Central memory CD8-positive, alpha-beta T cell (primary cell): ENCODE measurements at regions not wholly inside any gene's neighbourhood (a gene's known extent, or its start where the extent isn't known, plus 50 kb on each side); places are given as distances from the start of the nearest gene placed in this dataset.
"Not testable (repeated sequence)": the region's sequence is repeated elsewhere in the genome, so short reads cannot be mapped to it uniquely, and the experiment has no call there.

Experiments
- ATAC-seq: fragments of 150-1000 bp; cut with Tn5 transposase; replicated peaks from 2 replicates; pipeline ENCODE4 v1.10.0; 2022; ENCODE audit warnings: mild to moderate bottlenecking, moderate FRiP score, moderate number of reproducible peaks; ENCODE audit not compliant: poor library complexity, severe bottlenecking; ENCODE audit errors: extremely low read depth
- DNase-seq, 2 donors: peaks; one replicate each; pipeline ENCODE4 v3.0.0; 2021; ENCODE audit warnings: low spot score in 2 of 2
- H3K27ac Mint-ChIP-seq: one replicate; pipeline ENCODE4 v1.8.0; 2022; ENCODE audit warnings: low read depth, mild to moderate bottlenecking, moderate library complexity, mixed read lengths
- H3K27me3 Mint-ChIP-seq: one replicate; pipeline ENCODE4 v1.8.0; 2022; ENCODE audit warnings: mixed read lengths
- H3K36me3 Mint-ChIP-seq: one replicate; pipeline ENCODE4 v1.8.0; 2022; ENCODE audit warnings: mild to moderate bottlenecking, moderate library complexity, mixed read lengths; ENCODE audit not compliant: insufficient read depth
- H3K4me1 Mint-ChIP-seq: one replicate; pipeline ENCODE4 v1.8.0; 2022; ENCODE audit warnings: mixed read lengths
- H3K4me3 Mint-ChIP-seq: one replicate; pipeline ENCODE4 v1.8.0; 2022; ENCODE audit warnings: mild to moderate bottlenecking, moderate library complexity, mixed read lengths
- H3K9me3 Mint-ChIP-seq: one replicate; pipeline ENCODE4 v1.8.0; 2022; ENCODE audit warnings: mixed read lengths

DNA sequence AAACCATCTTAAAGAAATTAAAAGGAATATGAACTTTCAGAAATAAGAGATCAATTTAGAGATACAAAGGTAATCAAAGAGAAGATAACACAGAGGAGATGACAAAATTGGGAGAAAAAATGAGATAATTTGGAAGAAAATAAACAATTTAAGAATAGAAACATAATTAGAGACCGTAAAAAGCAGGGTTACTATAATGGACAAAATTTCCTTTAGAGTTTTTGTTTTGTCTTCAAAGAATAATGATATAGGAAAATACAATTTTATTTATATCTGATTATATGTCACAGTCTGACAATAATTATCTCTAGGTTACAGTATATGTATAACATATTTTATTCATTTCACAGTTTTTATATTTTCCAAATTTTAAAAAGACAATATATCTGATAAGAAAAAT, 716.4 kb upstream of the ZNF804A start:
- ATAC-seq (no peak), DNase-seq (no peak)
- H3K36me3 Mint-ChIP-seq = no peaks in the 10 kb centered on the region
- H3K27me3 Mint-ChIP-seq = no peaks in the 10 kb centered on the region
- H3K27ac Mint-ChIP-seq = no peak overlapping the region
- peaks cover 14% of the 10 kb centered on the region for H3K9me3 Mint-ChIP-seq
- no peaks in the 10 kb centered on the region for H3K4me1 Mint-ChIP-seq
- H3K4me3 Mint-ChIP-seq = no peak overlapping the region

DNA sequence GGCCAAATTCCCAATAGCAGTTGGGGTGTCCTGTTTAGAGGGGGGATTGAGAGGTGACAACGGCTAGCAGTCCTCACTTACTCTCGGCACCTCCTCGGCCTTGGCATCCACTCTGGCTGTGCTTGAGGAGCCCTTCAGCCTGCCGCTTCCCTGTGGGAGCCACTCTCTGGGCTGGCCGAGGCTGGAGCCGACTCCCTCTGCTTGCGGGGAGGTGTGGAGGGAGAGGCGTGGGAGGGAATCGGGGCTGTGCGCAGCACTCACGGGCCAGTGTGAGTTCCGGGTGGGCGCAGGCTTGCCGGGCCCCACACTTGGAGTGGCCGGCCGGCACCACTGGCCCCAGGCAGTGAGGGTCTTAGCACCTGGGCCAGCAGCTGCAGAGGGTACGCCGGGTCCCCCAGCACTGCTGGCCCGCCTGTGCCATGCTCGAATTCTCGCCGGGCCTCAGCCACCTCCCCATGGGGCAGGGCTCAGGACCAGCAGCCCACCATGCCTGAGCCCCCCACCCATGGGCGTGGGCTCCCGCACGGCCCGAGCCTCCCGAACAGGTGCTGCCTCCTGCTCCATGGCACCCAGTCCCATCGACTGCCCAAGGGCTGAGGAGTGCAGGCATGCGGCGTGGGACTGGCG, 705.9 kb upstream of the ZNF804A start:
- H3K27me3 Mint-ChIP-seq = no peaks in the 10 kb centered on the region
- no peak overlapping the region for H3K27ac Mint-ChIP-seq
- peaks cover 8% of the 10 kb centered on the region for H3K9me3 Mint-ChIP-seq
- no peaks in the 10 kb centered on the region for H3K4me1 Mint-ChIP-seq
- no peaks in the 10 kb centered on the region for H3K36me3 Mint-ChIP-seq
- ATAC-seq (no peak), DNase-seq (no peak)
- no peak overlapping the region for H3K4me3 Mint-ChIP-seq

DNA sequence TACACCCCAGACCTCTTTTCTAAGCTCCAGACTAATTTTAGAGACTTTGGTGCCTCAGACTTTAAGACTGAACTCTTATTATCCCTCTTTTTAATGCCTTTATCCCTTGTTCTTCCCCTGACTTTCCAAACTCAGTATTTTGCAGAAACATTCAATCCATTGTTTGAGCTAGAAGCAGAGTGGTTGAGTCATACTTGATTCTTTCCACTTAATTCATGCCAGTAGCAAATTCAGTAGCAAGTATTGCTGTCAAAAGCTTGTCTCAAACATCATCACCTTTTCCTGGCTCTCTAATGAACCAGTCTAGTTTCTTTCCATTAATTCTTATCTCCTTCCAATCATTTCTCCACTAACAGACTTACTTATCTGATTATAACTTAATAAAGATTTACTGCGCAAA, 699.7 kb upstream of the ZNF804A start:
- Mint-ChIP-seq H3K4me3 (no peak overlapping the region), H3K9me3 (peaks cover 5% of the 10 kb centered on the region), H3K27ac (no peak overlapping the region), H3K36me3 (no peaks in the 10 kb centered on the region), H3K4me1 (no peaks in the 10 kb centered on the region), H3K27me3 (no peaks in the 10 kb centered on the region)
- ATAC-seq (no peak), DNase-seq (no peak)

DNA sequence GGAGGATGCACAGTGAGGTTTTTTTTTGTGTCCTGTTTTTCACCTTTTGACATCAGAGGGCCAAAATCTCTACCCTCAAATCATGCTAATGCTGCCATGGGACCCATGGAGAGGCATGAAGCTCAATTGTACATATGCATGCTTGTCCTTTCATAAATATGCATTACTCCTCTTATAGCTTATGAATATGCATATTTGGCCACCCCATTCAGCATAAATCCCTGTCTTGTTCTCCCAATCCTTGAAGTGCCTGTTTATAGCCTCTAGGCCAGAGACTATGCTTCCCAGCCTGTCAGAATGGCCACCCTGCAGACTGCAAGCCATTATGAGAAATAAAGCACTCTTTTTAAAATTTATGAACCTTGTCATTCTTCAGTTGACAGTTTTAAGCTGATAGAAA, 696.4 kb upstream of the ZNF804A start:
- Mint-ChIP-seq H3K27me3 (no peaks in the 10 kb centered on the region), H3K36me3 (no peaks in the 10 kb centered on the region), H3K27ac (no peak overlapping the region), H3K4me3 (no peak overlapping the region), H3K4me1 (no peaks in the 10 kb centered on the region), H3K9me3 (peaks cover 5% of the 10 kb centered on the region)
- ATAC-seq = no peak
- no peak for DNase-seq

DNA sequence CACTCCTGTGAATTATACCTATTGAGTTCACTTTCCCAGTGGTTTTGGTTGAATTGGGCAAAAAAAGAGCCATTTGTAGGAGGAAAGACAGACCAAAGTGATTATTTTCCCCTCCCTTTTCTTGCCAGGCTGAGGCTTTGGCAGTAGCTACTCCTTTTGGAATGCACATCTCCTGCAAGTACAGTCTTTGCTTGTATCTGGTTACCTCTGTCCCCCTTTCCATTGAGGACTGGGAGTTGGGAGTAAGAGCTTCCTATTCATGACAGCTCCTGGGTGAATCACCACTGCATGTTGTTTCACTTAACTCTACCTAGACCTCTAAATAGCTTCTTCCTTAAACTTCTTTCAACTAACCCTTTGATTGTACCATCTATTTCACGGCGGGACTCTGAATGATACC, 695.3 kb upstream of the ZNF804A start:
- Mint-ChIP-seq H3K36me3 (no peaks in the 10 kb centered on the region), H3K27me3 (no peaks in the 10 kb centered on the region), H3K4me1 (no peaks in the 10 kb centered on the region), H3K4me3 (no peak overlapping the region), H3K27ac (no peak overlapping the region), H3K9me3 (peaks cover 10% of the 10 kb centered on the region)
- DNase-seq (no peak), ATAC-seq (no peak)

DNA sequence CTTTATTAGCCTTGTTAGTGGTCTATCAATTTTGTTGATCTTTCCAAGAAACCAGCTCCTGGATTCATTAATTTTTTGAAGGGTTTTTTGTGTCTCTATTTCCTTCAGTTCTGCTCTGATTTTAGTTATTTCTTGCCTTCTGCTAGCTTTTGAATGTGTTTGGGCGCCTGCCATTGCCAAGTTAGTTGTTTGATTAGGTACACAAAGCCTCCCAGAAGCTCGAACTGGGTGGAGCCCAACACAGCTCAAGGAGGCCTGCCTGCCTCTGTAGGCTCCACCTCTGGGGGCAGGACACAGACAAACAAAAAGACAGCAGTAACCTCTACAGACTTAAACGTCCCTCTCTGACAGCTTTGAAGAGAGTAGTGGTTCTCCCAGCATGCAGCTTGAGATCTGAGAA, 682.3 kb upstream of the ZNF804A start:
- not testable (repeated sequence) for H3K27me3 Mint-ChIP-seq, H3K4me3 Mint-ChIP-seq, H3K4me1 Mint-ChIP-seq, DNase-seq, H3K27ac Mint-ChIP-seq, ATAC-seq, H3K36me3 Mint-ChIP-seq
- peaks cover 12% of the 10 kb centered on the region for H3K9me3 Mint-ChIP-seq

DNA sequence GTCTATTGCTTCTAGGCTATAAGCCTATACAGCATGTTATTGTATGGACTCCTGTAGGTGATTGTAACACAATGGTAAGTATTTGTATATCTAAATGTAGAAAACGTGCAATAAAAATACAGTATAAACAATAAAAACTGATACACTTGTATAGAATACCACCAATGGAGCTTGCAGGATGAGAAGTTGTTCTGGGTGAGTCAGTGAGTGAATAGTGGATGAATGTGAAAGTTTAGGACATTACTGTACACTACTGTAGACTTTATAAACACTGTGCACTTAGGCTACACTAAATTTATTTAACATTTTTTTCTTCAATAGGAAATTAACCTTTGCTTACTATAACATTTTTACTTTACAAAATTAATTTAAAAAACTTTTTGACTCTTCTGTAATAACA, 679.2 kb upstream of the ZNF804A start:
- ATAC-seq (no peak), DNase-seq (no peak)
- Mint-ChIP-seq H3K27ac (no peak overlapping the region), H3K36me3 (peaks cover 2% of the 10 kb centered on the region), H3K9me3 (peaks cover 12% of the 10 kb centered on the region), H3K27me3 (no peaks in the 10 kb centered on the region), H3K4me3 (no peak overlapping the region), H3K4me1 (no peaks in the 10 kb centered on the region)

DNA sequence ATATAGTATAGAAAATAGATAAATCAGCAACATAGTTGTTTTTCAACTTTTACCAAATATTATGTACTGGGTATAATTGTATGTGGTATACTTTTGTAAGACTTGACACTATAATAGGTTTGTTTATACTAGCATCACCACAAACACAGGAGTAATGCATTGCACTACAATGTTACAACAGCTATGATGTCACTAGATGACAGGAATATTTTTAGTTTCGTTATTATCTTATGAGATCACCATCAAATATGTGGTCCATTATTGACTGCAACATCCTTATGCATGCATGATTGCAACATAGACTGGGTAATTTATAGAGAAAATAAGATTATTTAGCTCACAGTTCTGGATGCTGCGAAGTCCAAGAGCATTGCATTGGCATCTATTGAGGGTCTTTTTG, 678.4 kb upstream of the ZNF804A start:
- DNase-seq = no peak
- Mint-ChIP-seq H3K27me3 (no peaks in the 10 kb centered on the region), H3K27ac (no peak overlapping the region), H3K4me1 (no peaks in the 10 kb centered on the region), H3K4me3 (no peak overlapping the region), H3K9me3 (peaks cover 12% of the 10 kb centered on the region), H3K36me3 (peaks cover 2% of the 10 kb centered on the region)
- no peak for ATAC-seq

DNA sequence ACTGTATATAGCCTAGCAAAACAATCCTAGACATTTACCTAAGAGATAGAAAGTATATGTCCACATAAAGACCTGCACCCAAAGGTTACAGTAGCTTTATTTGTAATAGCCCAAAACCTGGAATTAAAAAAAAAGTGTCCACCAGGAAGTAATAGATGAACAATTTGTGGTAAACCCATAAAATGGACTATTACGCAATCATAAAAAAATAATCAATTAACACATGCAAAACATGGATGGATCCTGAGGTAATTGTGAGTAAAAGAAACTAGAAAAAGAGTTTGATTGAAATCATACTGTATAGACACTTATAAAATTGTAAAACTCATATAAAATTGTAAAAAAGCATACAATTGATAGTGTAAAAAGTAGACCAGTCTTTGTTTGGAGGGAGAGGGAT, 673.0 kb upstream of the ZNF804A start:
- Mint-ChIP-seq H3K4me3 (no peak overlapping the region), H3K36me3 (peaks cover 2% of the 10 kb centered on the region), H3K27me3 (no peaks in the 10 kb centered on the region), H3K27ac (no peak overlapping the region), H3K9me3 (peaks cover 20% of the 10 kb centered on the region), H3K4me1 (no peaks in the 10 kb centered on the region)
- DNase-seq (no peak), ATAC-seq (no peak)

DNA sequence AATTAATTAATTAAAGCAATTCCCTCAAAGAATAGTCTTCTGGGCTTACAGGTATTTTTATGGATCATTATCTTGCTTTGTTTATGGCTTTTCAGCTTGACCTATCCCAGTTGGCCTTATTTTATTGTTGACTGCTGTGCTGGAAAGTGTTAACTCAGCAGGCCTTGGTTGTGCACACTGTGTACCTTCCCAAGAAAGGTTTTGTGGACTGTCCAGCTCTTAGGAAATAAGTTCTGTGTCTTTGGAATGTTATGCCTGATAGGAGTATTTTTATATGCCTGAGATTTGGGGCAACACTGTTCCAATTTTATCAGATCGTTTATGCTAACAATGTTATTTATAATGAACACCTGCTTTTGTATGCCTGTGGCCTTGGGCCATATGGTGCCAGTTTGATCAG, 671.9 kb upstream of the ZNF804A start:
- DNase-seq = no peak
- no peak for ATAC-seq
- Mint-ChIP-seq H3K27ac (no peak overlapping the region), H3K27me3 (no peaks in the 10 kb centered on the region), H3K4me1 (no peaks in the 10 kb centered on the region), H3K4me3 (no peak overlapping the region), H3K36me3 (peaks cover 2% of the 10 kb centered on the region), H3K9me3 (peaks cover 13% of the 10 kb centered on the region)

DNA sequence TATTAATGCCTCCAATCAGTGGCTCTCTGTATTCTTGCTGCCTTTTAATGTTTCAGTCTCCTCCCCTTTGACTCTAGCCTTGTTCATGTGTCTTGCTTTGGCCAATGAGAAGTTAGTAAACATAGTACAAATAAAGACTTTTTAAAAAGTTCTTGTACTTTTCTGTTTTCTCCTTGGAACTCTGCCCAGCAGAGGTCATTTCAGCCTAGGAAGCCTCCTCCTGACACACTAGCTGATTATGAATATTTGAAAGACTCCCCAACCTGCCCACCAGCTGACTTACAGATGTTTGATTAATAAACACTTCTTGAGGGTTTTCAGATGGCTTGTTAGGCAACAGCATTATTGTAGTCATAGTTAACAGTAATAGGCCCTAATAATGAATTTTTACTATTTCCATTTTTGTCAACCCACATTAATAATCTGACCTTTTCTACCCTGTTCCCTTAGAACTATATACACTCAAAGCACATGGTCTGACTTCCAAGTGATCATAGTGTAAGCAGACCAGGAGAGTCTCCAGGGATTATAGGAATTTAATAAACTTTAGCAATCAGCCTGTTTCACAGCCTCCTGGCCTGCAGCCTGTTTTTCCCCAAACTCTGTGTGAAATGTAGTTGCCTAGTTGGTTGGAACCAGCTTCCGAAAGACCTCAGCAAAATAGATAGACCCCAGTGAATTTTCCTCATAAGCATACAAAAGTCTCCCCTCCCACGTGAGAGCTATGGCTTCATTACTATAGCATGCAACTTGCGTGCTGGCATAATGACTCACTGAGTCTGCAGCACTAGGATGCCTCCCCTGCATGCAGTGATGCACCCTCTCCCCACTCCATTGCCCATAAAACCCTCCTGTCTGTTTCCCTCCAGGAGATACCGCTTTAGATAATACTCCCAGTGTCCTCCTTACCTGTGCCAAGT, 670.7 kb upstream of the ZNF804A start:
- Mint-ChIP-seq H3K4me3 (no peak overlapping the region), H3K27ac (no peak overlapping the region), H3K36me3 (peaks cover 3% of the 10 kb centered on the region), H3K4me1 (no peaks in the 10 kb centered on the region), H3K9me3 (peaks cover 19% of the 10 kb centered on the region), H3K27me3 (no peaks in the 10 kb centered on the region)
- ATAC-seq (no peak), DNase-seq (no peak)

DNA sequence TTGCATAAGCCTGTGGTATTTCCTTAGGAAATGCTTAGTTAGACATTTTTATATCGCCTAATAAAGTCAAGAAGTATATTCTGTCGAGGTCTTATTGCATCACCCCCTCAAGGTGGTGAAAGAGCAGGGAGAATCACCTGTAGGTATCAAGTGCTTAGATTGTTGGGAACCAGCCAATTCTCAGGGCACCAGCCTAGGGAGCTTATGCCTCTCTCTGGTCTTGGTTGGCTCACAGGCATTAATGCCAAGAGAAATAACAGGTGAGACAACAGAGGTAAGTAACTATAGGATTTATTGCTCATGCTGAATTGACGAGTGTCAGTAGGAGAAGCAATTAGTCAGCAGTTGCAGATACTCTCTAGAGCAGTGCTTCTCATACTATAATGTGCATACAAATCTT, 663.3 kb upstream of the ZNF804A start:
- DNase-seq (no peak), ATAC-seq (no peak)
- Mint-ChIP-seq H3K27ac (no peak overlapping the region), H3K36me3 (peaks cover 2% of the 10 kb centered on the region), H3K9me3 (peaks cover 28% of the 10 kb centered on the region), H3K4me3 (no peak overlapping the region), H3K27me3 (no peaks in the 10 kb centered on the region), H3K4me1 (no peaks in the 10 kb centered on the region)

DNA sequence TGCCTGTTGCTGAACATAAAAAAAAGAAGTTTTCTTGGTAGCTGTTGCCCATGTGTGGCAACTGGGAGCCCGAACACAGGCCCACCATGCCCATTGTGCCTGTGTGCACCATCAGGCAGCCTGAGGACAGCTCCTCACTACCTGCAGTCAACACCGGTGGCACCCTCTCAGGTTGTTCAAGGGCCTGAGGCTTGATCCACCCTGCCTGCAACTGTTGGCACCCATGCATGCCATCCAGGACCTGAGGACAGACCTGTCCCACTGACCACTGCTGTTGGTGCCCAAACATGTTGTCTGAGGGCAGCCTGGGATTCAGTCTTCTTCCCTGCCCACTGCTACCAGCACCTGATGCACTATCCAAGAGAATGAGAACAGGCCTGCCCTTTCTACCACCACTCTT, 661.1 kb upstream of the ZNF804A start:
- no peak for ATAC-seq

More for the DNA sequence above, 661.1 kb upstream of the ZNF804A start:
- DNase-seq = no peak
- Mint-ChIP-seq H3K36me3 (peaks cover 2% of the 10 kb centered on the region), H3K9me3 (peaks cover 23% of the 10 kb centered on the region), H3K4me1 (no peaks in the 10 kb centered on the region), H3K27ac (no peak overlapping the region), H3K27me3 (no peaks in the 10 kb centered on the region), H3K4me3 (no peak overlapping the region)
